Trophoblast cell (in vitro differentiated cells and primary cell): ENCODE measurements at regions not wholly inside any gene's neighbourhood (a gene's known extent, or its start where the extent isn't known, plus 50 kb on each side); places are given as distances from the start of the nearest gene placed in this dataset.

Source experiments
- DNase-seq, 2 donors: peaks; one replicate each; pipeline ENCODE4 v3.0.0-alpha.2; 2016
- H2AFZ ChIP-seq: 2 replicates; pipeline ENCODE4 v1.6.1; 2013; ENCODE audit warnings: low read length, moderate library complexity, mild to moderate bottlenecking; ENCODE audit not compliant: insufficient read depth, poor library complexity
- H2AK5ac ChIP-seq: 2 replicates; pipeline ENCODE4 v1.6.1; 2013; ENCODE audit warnings: mild to moderate bottlenecking, low read length
- H2BK120ac ChIP-seq: 2 replicates; pipeline ENCODE4 v1.6.1; 2013; ENCODE audit warnings: low read length, mild to moderate bottlenecking, moderate library complexity; ENCODE audit not compliant: insufficient read depth, poor library complexity
- H2BK12ac ChIP-seq: 2 replicates; pipeline ENCODE4 v1.6.1; 2013; ENCODE audit warnings: mild to moderate bottlenecking, low read length, moderate library complexity
- H2BK5ac ChIP-seq: 2 replicates; pipeline ENCODE4 v1.6.1; 2013; ENCODE audit warnings: low read length, low read depth, moderate library complexity, mild to moderate bottlenecking; ENCODE audit not compliant: poor library complexity
- H3K14ac ChIP-seq: 2 replicates; pipeline ENCODE4 v1.6.1; 2013; ENCODE audit warnings: mild to moderate bottlenecking, low read length
- H3K18ac ChIP-seq: 2 replicates; pipeline ENCODE4 v1.6.1; 2013; ENCODE audit warnings: mild to moderate bottlenecking, low read length
- H3K23ac ChIP-seq: 2 replicates; pipeline ENCODE4 v1.6.1; 2013; ENCODE audit warnings: low read length
- H3K27ac ChIP-seq: 2 replicates; pipeline ENCODE4 v1.5.1; 2013; ENCODE audit warnings: low read depth, mild to moderate bottlenecking, inconsistent platforms, low read length, moderate library complexity
- H3K27me3 ChIP-seq: 2 replicates; pipeline ENCODE4 v1.6.1; 2013; ENCODE audit warnings: inconsistent platforms, mild to moderate bottlenecking, low read length, moderate library complexity; ENCODE audit not compliant: insufficient read depth
- H3K36me3 ChIP-seq, 2 experiments: 1 replicate in 1 of 2; 2 replicates in 1 of 2; pipeline ENCODE4 v1.6.1; 2013; ENCODE audit warnings: low read length in 2 of 2, mild to moderate bottlenecking in 2 of 2, moderate library complexity in 1 of 2; ENCODE audit not compliant: insufficient read depth in 2 of 2, control insufficient read depth in 1 of 2
- H3K4ac ChIP-seq: 2 replicates; pipeline ENCODE4 v1.6.1; 2013; ENCODE audit warnings: low read depth, mild to moderate bottlenecking, low read length, moderate library complexity
- H3K4me1 ChIP-seq, 2 experiments: 1 replicate in 1 of 2; 2 replicates in 1 of 2; pipeline ENCODE4 v1.6.1; 2013; ENCODE audit warnings: low read length in 2 of 2, mild to moderate bottlenecking in 2 of 2, moderate library complexity in 1 of 2; ENCODE audit not compliant: insufficient read depth in 2 of 2, control insufficient read depth in 1 of 2
- H3K4me2 ChIP-seq: 2 replicates; pipeline ENCODE4 v1.6.1; 2013; ENCODE audit warnings: inconsistent platforms, mild to moderate bottlenecking, low read length, moderate library complexity
- H3K4me3 ChIP-seq: 2 replicates; pipeline ENCODE4 v1.5.1; 2013; ENCODE audit warnings: mild to moderate bottlenecking, low read depth, low read length, inconsistent platforms
- H3K79me1 ChIP-seq: one replicate; pipeline ENCODE4 v1.6.1; 2013; ENCODE audit warnings: low read length
- H3K79me2 ChIP-seq: 2 replicates; pipeline ENCODE4 v1.6.1; 2013; ENCODE audit warnings: low read length, mild to moderate bottlenecking; ENCODE audit not compliant: control insufficient read depth, insufficient read depth, poor library complexity
- H3K9ac ChIP-seq: 2 replicates; pipeline ENCODE4 v1.6.1; 2013; ENCODE audit warnings: mild to moderate bottlenecking, low read length
- H3K9me3 ChIP-seq: 2 replicates; pipeline ENCODE4 v1.6.1; 2013; ENCODE audit warnings: low read depth, mild to moderate bottlenecking, control low read depth, inconsistent platforms, low read length; ENCODE audit not compliant: insufficient read depth
- H4K12ac ChIP-seq: 2 replicates; pipeline ENCODE4 v1.6.1; 2013; ENCODE audit warnings: low read depth, mild to moderate bottlenecking, low read length, moderate library complexity
- H4K8ac ChIP-seq: 2 replicates; pipeline ENCODE4 v1.6.1; 2013; ENCODE audit warnings: low read depth, mild to moderate bottlenecking, low read length, moderate library complexity
- H4K91ac ChIP-seq: one replicate; pipeline ENCODE4 v1.6.1; 2013; ENCODE audit warnings: low read depth, mild to moderate bottlenecking, low read length, moderate library complexity
- WGBS: extraction: QIAGEN DNeasy Blood & Tissue Kit; methylation state at CpG from one replicate; pipeline ENCODE4 v1.1.7; 2013; ENCODE audit warnings: missing lambda C conversion rate; ENCODE audit not compliant: insufficient read length, insufficient coverage; ENCODE audit errors: extremely low coverage; 5-methylcytosine and 5-hydroxymethylcytosine counted together

DNA sequence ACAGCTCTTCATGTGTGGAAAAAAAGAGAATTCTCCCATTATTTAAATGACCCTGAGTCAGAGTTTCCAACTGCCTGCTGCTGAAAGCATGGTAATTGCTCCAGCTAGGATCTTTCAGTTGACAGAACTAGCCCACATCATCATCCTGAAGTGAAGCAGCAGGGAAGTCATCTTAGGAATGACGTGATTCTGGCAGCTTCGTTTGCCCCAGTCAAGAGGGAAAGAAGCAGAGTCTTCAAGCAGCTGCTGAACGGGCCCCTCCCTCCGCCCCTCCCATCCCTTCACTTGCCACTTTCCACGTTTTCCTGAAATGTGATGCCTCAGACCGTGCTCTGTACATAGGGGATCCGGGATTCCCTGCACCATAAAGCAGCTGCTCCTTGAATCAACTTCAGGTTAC lies 455.0 kb upstream of the TMEM132C start:
- Histone ChIP-seq H3K27me3 (no peaks in the 10 kb centered on the region), H3K14ac (no peak overlapping the region), H3K79me2 (no peaks in the 10 kb centered on the region), H2BK120ac (no peak overlapping the region), H2BK12ac (no peak overlapping the region), H3K9ac (no peak overlapping the region), H3K23ac (no peak overlapping the region), H3K18ac (no peak overlapping the region), H4K12ac (no peak overlapping the region), H2AFZ (no peak overlapping the region), H3K4me1 (peaks cover 3% of the 10 kb centered on the region in 2 experiments), H3K4me3 (no peak overlapping the region), H3K4ac (no peak overlapping the region), H3K36me3 (no peaks in the 10 kb centered on the region), H4K8ac (no peak overlapping the region), H3K9me3 (no peaks in the 10 kb centered on the region), H2BK5ac (no peak overlapping the region), H3K4me2 (no peak overlapping the region), H3K27ac (no peak overlapping the region), H2AK5ac (no peak overlapping the region), H3K79me1 (no peaks in the 10 kb centered on the region), H4K91ac (no peak overlapping the region)
- no CpG with 5 or more reads among the region's 7 CpGs for WGBS
- DNase-seq = peak in 1 of 2 donors; percentile 2

DNA sequence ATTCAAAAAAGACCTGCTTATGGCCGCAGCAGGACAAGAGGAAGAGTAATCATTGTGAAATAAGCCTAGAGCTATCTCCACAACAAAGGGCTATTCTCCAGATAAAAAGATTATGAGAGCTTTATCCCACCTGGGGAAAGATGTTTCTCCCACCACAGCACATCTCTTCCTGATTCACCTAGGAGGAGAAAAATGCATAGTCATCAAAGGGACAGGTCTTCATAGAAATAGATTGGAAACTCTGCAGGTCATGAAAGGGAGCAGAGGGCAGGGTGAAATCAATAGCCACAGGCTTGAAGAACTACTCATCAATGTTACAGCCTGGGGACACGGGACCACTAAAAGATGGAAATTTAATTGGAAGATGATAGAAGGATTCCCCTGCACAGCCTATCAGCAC lies 453.8 kb upstream of the TMEM132C start:
- H2AFZ ChIP-seq = no peak overlapping the region

GRCh38 chr12:127819056-127819455 lies 447.9 kb upstream of the TMEM132C start:
- Histone ChIP-seq H2AFZ (no peak overlapping the region), H3K9me3 (no peaks in the 10 kb centered on the region), H3K4me3 (no peak overlapping the region), H3K14ac (no peak overlapping the region), H4K12ac (no peak overlapping the region), H3K4ac (no peak overlapping the region), H3K4me2 (no peak overlapping the region), H3K36me3 (no peaks in the 10 kb centered on the region), H3K4me1 (no peaks in the 10 kb centered on the region), H4K91ac (no peak overlapping the region), H3K23ac (no peak overlapping the region), H3K79me1 (no peaks in the 10 kb centered on the region), H2BK5ac (no peak overlapping the region), H2BK12ac (no peak overlapping the region), H3K27me3 (no peaks in the 10 kb centered on the region), H3K9ac (no peak overlapping the region), H3K18ac (no peak overlapping the region), H4K8ac (no peak overlapping the region), H2BK120ac (no peak overlapping the region), H3K27ac (no peak overlapping the region), H3K79me2 (no peaks in the 10 kb centered on the region), H2AK5ac (no peak overlapping the region)
- DNase-seq = no peak
- no CpG with 5 or more reads among the region's 4 CpGs for WGBS

More for the DNA sequence above, 453.8 kb upstream of the TMEM132C start:
- H4K8ac ChIP-seq = no peak overlapping the region
- H2BK5ac ChIP-seq = no peak overlapping the region
- H3K79me1 ChIP-seq = no peaks in the 10 kb centered on the region
- no peak overlapping the region for H3K18ac ChIP-seq
- no peak overlapping the region for H3K23ac ChIP-seq
- WGBS = no CpG with 5 or more reads among the region's 2 CpGs
- no peak overlapping the region for H3K4me3 ChIP-seq
- no peak overlapping the region for H3K4ac ChIP-seq
- H2BK120ac ChIP-seq = no peak overlapping the region
- H4K12ac ChIP-seq = no peak overlapping the region
- H3K36me3 ChIP-seq = no peaks in the 10 kb centered on the region
- H2BK12ac ChIP-seq = no peak overlapping the region
- H3K4me2 ChIP-seq = no peak overlapping the region
- no peaks in the 10 kb centered on the region for H3K79me2 ChIP-seq
- H4K91ac ChIP-seq = no peak overlapping the region
- H3K9me3 ChIP-seq = no peaks in the 10 kb centered on the region
- H3K27ac ChIP-seq = no peak overlapping the region
- no peak overlapping the region for H3K14ac ChIP-seq
- H2AK5ac ChIP-seq = no peak overlapping the region
- no peaks in the 10 kb centered on the region for H3K27me3 ChIP-seq
- DNase-seq = no peak
- H3K9ac ChIP-seq = no peak overlapping the region
- peaks cover 3% of the 10 kb centered on the region in 2 experiments for H3K4me1 ChIP-seq

- no peak overlapping the region for H2AK5ac ChIP-seq
- H3K4me1 ChIP-seq = no peaks in the 10 kb centered on the region
- no peaks in the 10 kb centered on the region for H3K27me3 ChIP-seq
- H3K79me2 ChIP-seq = no peaks in the 10 kb centered on the region
- H4K12ac ChIP-seq = no peak overlapping the region
- H4K91ac ChIP-seq = no peak overlapping the region
- H3K36me3 ChIP-seq = no peaks in the 10 kb centered on the region
- H3K27ac ChIP-seq = no peak overlapping the region
- H3K14ac ChIP-seq = no peak overlapping the region
- no peak overlapping the region for H4K8ac ChIP-seq
- H3K18ac ChIP-seq = no peak overlapping the region
- H2AFZ ChIP-seq = no peak overlapping the region
- no CpG with 5 or more reads among the region's 4 CpGs for WGBS
- no peaks in the 10 kb centered on the region for H3K9me3 ChIP-seq
- DNase-seq = no peak
- H3K79me1 ChIP-seq = no peaks in the 10 kb centered on the region
- no peak overlapping the region for H2BK12ac ChIP-seq
- no peak overlapping the region for H3K23ac ChIP-seq
- no peak overlapping the region for H2BK120ac ChIP-seq
- H3K4ac ChIP-seq = no peak overlapping the region
- H3K9ac ChIP-seq = no peak overlapping the region
- H3K4me2 ChIP-seq = no peak overlapping the region
- H3K4me3 ChIP-seq = no peak overlapping the region
- no peak overlapping the region for H2BK5ac ChIP-seq
These were observed 446.7 kb upstream of the TMEM132C start for GRCh38 chr12:127820271-127820670.
